ENCODE measurements at regions not wholly inside any gene's neighbourhood (a gene's known extent, or its start where the extent isn't known, plus 50 kb on each side); places are given as distances from the start of the nearest gene placed in this dataset.

GRCh38 chr6:99119109-99120031 is 171.6 kb upstream of the FBXL4 start:
- TF ChIP-seq ZKSCAN8 (CRISPR knock-in tag; IDR thresholded peaks at IDR 0.05) = no peak
- TF ChIP-seq ZNF740 (CRISPR knock-in tag; IDR thresholded peaks at IDR 0.05) = no peak
- no peak for TF ChIP-seq ZNF740 (tag; IDR thresholded peaks at IDR 0.05)
- no peak for TF ChIP-seq SRSF9 (IDR thresholded peaks at IDR 0.05; ENCODE audit: borderline replicate concordance, low read depth, low read length)
- TF ChIP-seq ATF6 (CRISPR knock-in tag; IDR thresholded peaks at IDR 0.05) = no peak
- no peak for TF ChIP-seq GABPA (tag; conservative IDR thresholded peaks at IDR 0.05; ENCODE audit: low read depth)
- TF ChIP-seq CSDE1 (IDR thresholded peaks at IDR 0.05) = no peak
- TF ChIP-seq MXI1 (IDR thresholded peaks at IDR 0.05; ENCODE audit: low read depth, low read length) = no peak
- TF ChIP-seq MAFK (IDR thresholded peaks at IDR 0.05; ENCODE audit: low read length) = no peak
- TF ChIP-seq ZNF609 (CRISPR knock-in tag; IDR thresholded peaks at IDR 0.05; ENCODE audit: borderline replicate concordance) = no peak
- no peak for TF ChIP-seq FOXK2 (conservative IDR thresholded peaks at IDR 0.05 in 1 of 2, IDR thresholded peaks at IDR 0.05 in 1 of 2; ENCODE audit: low read depth in 2 of 2)

Data from K562 (cell line).